Upper lobe of left lung (tissue), 4 donors: ENCODE measurements at regions not wholly inside any gene's neighbourhood (a gene's known extent, or its start where the extent isn't known, plus 50 kb on each side); places are given as distances from the start of the nearest gene placed in this dataset.

ENCODE experiments used
- CTCF ChIP-seq, 6 experiments: fragments of 450-650 bp in 4 of 6; fragments of 200-600 bp in 2 of 6; sonication (generic) in 2 of 6; IDR thresholded peaks; one replicate each; pipeline ENCODE4 v1.5.1; 2016 to 2019; ENCODE audit warnings: antibody characterized with exemption in 6 of 6
- EP300 ChIP-seq, 4 donors: sonication (generic); formaldehyde crosslinking; IDR thresholded peaks; one replicate each; pipeline ENCODE4 v1.5.1; 2017; ENCODE audit warnings: antibody characterized with exemption in 4 of 4, control low read depth in 2 of 4
- POLR2A ChIP-seq, 4 donors: fragments of 450-650 bp; IDR thresholded peaks; one replicate each; pipeline ENCODE4 v1.5.1; 2016 to 2017; ENCODE audit warnings: antibody characterized with exemption in 4 of 4, mild to moderate bottlenecking in 2 of 4
- POLR2AphosphoS5 ChIP-seq, 2 donors: sonication (generic); formaldehyde crosslinking; IDR thresholded peaks; one replicate each; pipeline ENCODE4 v1.5.1; 2017; ENCODE audit warnings: antibody characterized with exemption in 2 of 2

- TF ChIP-seq CTCF (IDR thresholded peaks at IDR 0.05) = no peak
- TF ChIP-seq EP300 (IDR thresholded peaks at IDR 0.05) = no peak
- no peak for TF ChIP-seq POLR2A (IDR thresholded peaks at IDR 0.05)
- TF ChIP-seq POLR2AphosphoS5 (IDR thresholded peaks at IDR 0.05) = no peak
Measured at GRCh38 chr15:100722551-100723314, 120.3 kb downstream of the ASB7 start.
